NCI-H2029 treated with DMSO at 0.1 percent for 48 hours (cell line): ENCODE measurements at regions not wholly inside any gene's neighbourhood (a gene's known extent, or its start where the extent isn't known, plus 50 kb on each side); places are given as distances from the start of the nearest gene placed in this dataset.

Source experiments
- DNase-seq: peaks from one replicate; lab custom pipeline; 2025; lab: John Stamatoyannopoulos, UW

DNA sequence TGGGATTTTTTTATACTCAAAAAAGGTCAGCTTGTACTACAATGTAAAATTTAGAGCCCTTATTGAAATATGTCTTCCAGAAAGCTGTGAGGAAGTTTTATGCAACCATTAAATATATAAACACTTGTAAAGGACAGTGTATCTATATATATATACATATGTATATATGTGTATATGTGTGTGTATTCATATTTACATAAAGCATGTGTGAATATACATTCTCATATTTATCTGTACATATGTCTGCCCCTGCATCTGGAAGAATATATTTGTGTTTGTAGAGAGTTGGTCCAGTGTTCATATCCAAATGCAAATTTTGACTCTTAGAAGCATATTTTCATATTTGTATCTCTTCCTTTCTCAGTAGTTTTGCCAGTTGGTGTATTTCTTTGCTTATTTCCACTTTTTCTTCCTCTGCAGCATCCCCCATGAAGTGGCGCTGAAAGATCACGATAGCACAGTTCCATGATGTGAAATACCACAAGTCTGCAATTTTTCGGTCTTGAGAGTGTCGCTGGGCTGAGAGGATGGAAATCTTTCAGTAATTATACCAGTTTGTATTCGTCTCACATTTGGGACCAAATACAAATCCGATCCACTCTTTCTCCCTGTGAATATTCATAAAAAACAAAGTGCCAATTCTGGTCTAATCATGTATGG is 311.7 kb upstream of the DPH6 start:
- DNase-seq, result no peak

DNA sequence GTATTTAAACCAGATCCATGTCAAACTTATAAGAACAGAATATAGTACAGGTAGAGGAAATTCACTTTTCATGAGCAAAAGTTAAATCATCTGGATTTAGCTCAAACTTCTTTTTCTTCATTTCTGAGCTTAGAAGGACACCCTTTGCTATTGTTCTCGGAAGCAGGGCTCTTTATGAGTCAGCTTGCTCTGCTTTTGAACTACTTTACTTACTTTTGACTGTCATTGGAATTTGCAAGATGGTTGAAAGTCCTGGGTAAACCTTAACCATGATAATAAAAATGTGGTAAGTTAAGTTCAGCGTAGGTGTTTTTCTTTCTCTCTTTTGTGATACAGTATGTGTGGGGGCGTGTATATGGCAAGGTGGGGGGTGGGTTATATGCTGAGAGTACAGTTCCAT is 312.7 kb upstream of the DPH6 start:
- DNase-seq, result no peak

DNA sequence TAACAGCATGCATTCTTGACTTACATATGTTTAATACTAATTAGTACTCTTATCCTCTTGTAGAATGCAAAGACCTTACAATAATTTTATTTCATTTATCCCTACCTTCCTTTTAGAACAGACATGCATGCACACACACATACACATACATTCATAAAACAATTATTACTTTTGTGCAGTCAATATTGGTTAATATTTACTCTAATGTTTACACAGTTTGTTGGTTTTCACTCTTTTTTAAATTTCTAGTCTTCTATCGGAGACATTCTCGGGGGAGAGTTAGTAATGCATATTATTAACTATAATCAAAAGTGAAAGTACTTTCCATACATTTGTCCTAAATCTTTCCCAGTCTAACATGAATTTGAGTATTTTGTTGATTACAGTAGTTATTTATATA is 317.7 kb upstream of the DPH6 start:
- no peak for DNase-seq

DNA sequence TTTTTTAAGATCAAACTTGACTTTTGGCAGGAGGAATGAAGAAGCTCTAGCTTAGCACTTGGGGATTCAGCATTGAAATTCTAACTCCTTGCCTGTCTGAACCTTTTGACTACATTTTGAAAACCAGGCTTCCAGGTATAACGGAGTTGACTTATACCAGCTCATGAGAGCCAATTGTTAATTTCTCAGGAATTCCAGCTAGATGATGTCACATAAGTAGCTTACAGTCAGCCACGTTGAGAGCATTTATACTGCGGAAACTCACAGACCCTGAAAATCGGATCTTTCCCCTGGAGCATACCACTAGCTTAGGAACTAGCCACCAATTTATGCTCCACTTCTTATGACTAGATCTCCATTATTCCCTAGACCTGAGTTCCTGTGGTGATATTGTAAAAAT is 321.4 kb upstream of the DPH6 start:
- DNase-seq, result no peak

DNA sequence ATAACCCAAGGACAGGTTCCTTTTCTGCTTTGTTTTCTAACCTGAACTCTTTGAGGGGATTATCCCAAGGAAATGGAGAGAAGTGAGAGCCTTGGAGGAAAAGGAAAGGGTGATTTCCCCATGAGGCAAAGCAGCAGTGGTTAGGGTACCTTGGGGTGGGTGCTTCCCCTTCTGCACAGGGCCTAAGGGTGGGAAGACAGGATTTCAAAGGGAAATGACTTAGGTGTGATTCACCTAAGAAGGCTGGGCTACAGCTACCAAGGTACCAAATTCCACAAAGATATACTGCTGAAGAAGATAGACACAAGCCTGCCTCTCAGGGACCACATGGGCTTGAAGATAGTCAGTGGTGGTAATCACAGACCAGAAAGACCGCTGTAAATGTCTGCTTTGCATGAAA is 325.3 kb upstream of the DPH6 start:
- DNase-seq, result no peak

DNA sequence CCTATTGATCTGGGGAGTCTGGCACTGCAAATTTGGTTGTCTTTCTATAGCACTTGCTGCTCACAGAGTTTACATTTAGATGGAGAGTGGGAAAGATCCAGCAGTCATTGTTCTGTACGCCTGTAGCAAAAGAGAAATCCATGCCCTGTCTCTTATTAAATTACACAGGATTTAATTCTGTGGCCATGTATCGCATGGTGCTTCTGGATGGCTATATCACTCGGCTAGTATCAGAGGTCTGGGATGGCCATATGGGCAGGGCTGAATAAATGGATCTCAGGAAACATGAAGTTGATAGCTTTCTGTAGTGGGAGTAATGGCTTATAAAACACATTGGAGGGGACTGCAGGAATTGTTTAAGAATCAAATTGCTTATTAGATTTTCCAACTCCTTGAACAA is 325.8 kb upstream of the DPH6 start:
- DNase-seq, result no peak

DNA sequence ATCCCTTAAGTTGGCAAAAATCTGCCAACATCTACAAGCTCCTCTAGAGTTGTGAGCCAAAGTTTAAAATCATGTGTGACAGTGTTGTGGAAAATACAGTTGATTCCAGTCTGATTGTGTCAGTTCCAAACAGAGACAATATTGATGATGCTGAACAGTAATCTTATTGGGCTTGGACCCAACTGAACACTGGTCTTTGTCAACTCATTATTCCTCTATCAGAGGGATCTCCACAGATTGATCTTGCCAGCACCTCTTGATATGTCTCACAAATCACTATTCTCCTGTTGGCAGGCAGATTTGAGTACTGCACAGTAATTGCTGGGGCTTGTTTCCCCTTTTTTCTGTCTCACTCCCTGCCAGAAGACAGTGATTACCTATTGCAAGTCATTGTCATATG is 326.6 kb upstream of the DPH6 start:
- no peak for DNase-seq

DNA sequence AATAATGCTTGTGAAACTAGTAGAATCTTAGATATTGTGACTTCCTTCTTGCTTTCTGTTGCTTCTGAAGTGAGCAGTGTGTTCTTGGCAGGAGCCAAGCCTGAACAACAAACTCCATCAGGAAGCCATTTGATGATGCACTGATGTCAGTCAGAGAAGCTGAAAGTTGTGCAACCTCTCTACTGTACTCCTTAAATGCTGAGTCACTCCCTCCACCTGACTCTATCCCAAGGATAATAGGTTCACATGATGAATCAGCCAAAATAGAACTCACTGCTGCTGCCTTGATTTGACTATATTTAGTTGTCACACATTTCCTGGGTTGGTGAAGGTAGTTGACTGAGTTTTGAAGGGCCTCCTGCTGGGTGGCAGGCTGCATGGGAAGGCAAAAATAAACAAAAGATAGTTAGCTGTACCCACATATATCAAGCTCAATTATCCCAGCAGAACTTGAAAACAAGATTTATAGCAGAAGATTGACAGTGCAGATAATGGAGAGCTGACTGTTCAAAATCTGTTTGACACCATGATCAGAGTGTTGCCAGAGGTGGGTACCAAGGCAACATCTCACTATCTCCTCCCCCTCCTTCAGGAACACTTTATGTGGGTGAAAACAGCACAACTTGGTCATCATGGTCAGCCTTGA is 328.4 kb upstream of the DPH6 start:
- DNase-seq, result no peak

DNA sequence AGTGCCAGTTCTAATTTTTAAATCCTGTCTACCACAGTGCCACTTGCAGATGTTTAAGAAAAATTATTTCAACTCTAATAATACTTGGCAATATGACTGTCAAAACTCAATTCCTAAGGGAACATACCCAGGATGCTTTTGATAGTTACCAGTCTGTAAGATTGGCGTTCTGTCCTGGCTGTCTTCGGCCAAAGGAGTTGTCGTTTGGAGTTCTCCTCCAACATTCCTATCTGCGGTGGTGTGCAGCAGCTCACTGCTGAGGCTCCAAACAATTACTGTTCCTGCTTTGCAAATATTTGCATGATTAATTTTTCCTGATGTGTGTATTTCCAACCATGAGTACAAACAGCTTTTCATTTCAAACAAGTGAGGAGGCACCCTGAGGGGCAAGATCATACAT is 330.8 kb upstream of the DPH6 start:
- no peak for DNase-seq

DNA sequence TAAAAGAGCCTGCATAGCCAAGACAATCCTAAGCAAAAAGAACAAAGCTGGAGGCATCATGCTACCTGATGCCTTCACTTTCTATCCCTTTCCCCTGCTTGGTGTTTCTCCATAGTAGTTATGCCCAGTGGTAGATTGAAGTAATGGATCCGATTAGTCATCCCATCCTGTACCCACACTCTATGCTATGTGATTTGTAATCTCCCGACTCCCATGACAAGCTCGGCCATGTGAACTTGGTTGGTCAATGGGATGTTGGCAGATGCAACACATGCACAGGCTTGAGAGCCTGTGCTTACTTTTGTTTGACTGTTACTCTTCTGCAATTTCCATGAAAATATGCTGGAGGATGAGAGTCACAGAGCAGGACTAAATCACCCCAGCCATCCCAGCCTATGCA is 334.9 kb upstream of the DPH6 start:
- DNase-seq, result no peak

DNA sequence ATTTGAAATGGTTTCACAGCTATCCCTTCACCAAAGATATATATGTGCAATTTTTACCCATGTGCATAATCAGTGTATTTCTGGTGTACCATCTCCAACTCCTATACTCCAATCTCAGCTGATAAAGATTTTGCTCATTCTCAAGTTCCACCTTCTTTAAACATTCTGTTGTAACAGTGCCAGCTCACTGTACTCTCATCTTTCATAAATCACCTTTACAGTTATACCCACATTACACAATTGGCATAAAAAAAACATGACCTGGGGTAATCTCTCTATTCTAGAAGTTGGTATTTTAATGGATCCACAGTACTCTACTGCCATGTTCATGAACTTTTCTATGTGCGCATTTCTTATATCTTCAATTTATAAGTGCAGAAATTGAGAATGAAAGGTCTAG is 339.9 kb upstream of the DPH6 start:
- DNase-seq, result no peak

DNA sequence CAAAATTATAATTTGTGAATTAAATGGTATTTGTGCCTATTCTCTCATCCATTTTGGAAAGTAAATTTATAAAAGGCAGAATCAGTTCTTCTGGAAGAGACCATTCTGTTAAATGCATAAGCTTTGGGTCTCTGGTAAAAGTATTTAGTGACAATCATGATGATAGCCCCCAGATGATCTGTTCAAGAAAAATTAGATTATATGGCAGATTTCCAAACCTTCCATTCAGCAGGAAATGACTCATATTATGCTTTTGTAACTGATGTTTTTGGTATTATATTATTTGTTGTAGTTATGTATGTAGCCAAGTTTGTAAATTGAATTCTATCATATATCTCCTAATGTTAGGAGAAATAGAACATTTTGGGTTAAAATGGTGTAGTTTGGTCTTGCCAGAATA is 340.8 kb upstream of the DPH6 start:
- no peak for DNase-seq

DNA sequence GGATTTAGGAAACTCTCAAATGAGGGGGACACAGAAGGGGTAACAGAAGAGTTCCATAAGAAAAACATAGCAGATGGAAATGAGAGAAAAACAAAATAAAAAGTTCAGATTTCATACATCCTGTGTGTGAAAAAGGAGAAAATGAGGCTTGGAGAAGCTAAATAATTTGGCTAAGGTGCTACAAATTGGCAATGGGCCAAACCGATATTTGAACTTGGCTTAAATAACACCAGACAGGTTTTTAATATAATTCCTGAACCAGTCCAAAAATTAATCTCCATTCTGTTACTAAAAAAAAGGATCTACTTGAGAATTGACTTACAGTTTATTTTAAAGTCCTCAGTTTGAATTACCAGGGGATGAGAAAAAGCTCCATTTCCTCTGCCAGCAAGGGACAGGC is 342.9 kb upstream of the DPH6 start:
- no peak for DNase-seq

DNA sequence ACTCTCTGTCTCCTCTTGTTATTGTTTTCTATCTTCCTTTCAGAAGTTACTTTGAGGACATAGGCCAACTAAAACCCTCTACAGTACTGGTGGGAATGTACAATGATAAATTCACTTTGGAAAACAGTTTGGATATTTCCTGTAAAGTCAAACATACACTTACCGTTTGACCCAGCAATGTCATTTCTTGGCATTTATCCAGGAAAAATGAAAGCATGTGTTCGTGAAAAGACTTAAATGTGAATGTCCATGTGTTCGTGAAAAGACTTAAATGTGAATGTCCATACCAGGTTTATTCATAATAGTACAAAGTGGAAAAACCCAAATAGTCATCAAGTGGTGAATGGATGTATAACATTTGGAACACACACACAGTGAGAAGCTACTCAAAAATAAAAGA is 361.5 kb upstream of the DPH6 start:
- no peak for DNase-seq

DNA sequence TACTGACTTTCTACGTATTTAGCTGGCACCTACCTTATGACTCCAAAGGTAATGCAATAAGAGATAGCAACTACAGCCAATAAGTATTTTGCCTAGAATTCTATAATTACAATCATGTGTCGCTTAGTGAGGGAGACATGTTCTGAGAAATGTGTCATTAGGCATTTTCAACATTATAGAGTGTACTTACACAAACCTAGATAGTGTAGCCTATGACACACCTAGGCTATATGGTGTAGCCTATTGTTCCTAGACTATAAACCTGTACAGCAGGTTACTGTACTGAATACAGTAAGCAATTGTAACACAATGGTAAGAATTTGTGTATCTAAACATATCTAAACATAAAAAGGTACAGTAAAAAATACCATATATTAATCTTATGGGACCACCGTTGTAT is 363.4 kb upstream of the DPH6 start:
- no peak for DNase-seq

DNA sequence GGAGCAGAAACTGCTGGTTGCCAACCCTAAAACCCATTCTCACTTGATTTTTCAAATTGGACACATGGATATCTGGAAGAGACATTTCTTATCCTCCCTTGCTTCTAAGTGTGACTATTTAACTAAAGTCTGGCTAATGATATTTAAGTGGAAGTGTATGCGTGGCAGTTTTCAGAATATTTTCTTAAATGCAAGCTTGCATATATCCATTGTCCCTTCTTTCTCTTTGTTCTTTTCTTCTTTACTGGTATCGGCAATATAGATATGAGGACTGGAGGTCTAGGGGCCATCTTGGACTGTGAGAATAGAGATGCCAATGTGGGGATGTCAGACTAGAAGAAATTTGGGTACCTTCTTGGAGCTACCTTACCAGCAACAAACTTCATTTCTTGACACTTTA is 364.3 kb upstream of the DPH6 start:
- DNase-seq, result no peak

DNA sequence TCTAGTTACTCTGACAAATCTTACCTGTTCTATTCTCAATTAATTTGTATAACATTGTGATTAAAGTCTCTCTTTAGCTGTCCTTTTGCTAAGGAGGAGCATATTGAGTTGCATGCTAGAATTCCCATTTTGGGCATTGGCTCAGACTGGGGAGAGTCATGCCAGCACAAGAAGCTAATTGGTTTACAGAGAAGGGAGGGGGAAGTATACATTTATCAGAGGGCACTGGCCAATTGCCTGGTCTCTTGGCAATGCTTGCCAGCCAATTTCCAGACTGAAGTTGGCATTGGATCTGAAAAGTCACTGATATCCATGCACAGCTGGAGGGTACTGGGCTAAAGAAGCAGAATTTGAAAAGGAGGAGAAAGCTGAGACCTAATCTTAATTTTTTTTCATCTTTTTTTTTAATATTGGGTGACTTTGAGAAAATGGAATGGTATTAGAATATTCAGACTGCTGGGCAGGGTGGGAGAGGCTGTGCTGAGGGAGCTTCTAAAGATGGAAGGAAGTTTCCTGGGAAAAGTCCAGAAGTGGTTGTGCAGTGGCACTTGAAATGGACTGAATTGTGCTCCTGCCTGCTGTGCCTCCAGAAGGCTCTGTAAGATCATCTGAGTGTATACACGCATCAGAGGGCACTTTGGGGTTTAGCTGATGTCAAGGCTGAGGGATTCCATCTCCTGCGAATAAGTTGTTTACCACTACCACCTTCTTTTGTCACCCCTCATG is 365.2 kb upstream of the DPH6 start:
- DNase-seq, result no peak

DNA sequence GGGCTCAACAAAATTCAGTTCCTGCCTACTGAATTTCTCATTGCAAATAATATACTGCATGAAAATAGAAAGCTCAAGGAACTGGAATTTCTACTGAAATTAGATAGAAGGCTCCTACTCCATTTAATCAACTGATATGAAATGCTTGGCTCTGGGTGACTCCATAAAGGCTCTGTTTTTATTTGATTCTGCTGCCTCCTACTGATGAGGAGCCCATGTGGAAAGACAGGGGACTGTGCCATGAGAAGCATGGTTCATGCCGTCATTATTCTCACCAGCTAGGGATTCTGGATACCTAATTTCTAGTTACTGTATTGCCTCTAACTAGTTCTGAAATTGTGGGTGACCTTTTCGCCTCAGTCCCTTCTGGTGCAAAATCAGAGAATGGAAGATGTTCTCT is 366.2 kb upstream of the DPH6 start:
- DNase-seq, result no peak

DNA sequence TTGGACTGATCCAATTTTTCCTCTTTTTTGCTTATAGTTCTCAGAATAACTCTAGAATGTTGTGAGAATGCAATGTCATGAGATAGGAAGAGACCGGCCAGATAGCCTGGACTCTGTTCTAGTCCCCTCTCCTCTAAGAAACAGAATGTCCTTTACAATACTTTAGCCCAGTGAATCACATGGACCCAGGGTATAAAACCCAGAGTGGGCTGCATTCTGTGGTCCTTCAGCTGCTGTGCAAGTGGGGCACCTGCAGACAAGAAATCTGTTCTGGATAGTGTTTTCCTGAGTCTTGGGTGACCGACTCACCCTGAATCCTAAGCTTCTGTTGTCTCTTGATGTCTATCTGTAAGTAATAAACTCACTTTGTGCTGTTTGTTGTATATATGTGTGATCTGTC is 368.6 kb upstream of the DPH6 start:
- DNase-seq, result no peak

DNA sequence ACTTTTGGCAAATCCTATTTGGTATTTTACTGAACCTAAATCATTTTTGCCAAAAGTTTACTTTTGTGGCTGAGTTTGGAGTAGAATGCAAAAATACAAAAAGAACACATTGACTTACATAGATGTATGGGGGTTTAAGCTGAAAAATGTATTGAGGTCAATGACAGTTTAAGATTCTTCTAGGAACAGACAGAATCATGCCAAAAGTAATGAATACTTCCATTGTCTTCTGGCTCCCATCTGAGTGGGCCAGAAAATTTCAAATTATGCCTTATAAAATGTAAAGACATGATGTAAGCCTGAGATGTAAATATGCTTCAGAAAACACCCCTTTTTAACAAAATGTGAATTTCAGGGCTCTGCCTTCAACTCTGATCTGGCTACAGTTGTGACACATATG is 375.1 kb upstream of the DPH6 start:
- DNase-seq, result no peak

DNA sequence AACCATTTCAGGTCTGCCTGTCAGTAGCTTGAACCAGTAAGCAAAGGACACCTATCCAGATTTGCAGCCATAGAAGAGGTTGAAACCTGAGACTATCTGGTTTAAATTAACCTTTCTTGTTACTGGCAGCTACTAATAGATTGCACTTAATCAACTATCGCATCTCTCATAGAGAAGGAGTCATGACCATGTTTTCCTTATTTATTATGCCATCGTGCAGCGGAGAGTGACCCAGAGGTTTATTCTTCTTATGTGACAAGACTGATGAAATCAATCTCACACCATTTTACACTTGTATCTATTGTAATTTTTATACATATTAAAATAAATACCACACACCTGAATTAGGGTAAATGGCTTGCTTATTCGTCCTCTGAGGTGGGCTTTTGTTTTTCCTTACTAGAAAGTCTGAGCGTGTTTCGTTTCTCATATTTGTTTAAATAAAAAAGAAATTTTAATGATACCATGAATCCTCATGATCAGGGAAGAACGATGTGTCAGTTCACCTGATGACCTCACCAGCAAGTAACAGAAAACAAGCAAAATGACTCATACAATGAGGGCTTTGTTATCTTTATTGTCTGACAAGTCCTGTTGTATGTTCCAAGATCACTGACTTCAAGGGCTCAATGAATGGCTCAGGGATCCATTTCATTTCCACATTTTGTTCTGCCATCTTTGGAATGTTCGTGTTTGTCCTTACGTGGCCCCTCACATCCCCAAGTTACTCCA is 379.5 kb upstream of the DPH6 start:
- no peak for DNase-seq

DNA sequence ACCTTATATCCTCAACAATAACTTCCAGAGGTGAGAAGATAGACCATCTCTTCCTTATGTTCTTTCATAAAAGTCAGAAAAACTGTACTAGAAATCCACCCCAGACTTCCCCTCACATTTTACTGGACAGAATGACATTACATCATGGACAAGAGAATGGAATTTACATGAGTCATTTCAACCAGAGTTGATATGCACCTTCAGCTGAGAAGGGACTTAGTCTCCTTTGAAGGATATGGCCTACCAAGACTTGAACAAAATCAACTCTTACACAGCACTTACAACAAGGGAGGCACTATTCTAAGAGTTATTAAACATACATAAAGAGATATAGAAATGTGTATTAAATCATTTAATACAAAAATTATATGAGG is 380.0 kb upstream of the DPH6 start:
- no peak for DNase-seq

DNA sequence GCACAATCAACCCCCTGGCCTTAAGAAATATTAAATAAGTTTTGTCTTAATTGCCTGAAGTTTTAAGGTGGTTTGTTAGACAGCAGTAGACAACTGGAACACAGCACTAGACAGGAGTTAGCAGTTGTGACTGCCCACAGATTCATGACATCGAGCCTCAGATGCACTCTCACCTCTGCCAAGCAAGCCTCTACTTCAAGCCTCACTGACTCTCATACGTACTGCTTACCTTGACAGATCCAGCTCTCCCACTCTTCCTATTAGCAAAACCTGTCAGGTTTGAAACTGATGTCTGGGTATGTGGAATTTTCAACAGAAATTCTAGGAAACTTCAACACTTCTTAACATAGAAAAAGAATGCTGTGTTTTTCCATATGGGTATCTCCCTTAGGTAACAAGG is 382.9 kb upstream of the DPH6 start:
- DNase-seq, result no peak
